Gastroesophageal sphincter (tissue), 3 donors: ENCODE measurements at regions not wholly inside any gene's neighbourhood (a gene's known extent, or its start where the extent isn't known, plus 50 kb on each side); places are given as distances from the start of the nearest gene placed in this dataset.

Experiments
- POLR2AphosphoS5 ChIP-seq: sonication (generic); formaldehyde crosslinking; IDR thresholded peaks from one replicate; pipeline ENCODE4 v1.6.1; 2017; ENCODE audit warnings: antibody characterized with exemption
- TF ChIP-seq, protein P1 (sequence below), 4 experiments: fragments of 200-600 bp in 2 of 4; fragments of 450-650 bp in 2 of 4; sonication (generic) in 1 of 4; IDR thresholded peaks; one replicate each; pipeline ENCODE4 v1.5.1; 2017 to 2019; ENCODE audit warnings: antibody characterized with exemption in 4 of 4, mild to moderate bottlenecking in 2 of 4, moderate library complexity in 2 of 4

GRCh38 chr6:26223650-26224546, 136.7 kb downstream of the HFE start:
- TF ChIP-seq, protein P1, sequence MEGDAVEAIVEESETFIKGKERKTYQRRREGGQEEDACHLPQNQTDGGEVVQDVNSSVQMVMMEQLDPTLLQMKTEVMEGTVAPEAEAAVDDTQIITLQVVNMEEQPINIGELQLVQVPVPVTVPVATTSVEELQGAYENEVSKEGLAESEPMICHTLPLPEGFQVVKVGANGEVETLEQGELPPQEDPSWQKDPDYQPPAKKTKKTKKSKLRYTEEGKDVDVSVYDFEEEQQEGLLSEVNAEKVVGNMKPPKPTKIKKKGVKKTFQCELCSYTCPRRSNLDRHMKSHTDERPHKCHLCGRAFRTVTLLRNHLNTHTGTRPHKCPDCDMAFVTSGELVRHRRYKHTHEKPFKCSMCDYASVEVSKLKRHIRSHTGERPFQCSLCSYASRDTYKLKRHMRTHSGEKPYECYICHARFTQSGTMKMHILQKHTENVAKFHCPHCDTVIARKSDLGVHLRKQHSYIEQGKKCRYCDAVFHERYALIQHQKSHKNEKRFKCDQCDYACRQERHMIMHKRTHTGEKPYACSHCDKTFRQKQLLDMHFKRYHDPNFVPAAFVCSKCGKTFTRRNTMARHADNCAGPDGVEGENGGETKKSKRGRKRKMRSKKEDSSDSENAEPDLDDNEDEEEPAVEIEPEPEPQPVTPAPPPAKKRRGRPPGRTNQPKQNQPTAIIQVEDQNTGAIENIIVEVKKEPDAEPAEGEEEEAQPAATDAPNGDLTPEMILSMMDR (IDR thresholded peaks at IDR 0.05), result peak in 1 of 4 experiments; percentile 7
- peak; percentile 82 for TF ChIP-seq POLR2AphosphoS5
